ENCODE measurements at regions not wholly inside any gene's neighbourhood (a gene's known extent, or its start where the extent isn't known, plus 50 kb on each side); places are given as distances from the start of the nearest gene placed in this dataset.

GRCh38 chr3:110226645-110227044, 845.0 kb upstream of the NECTIN3 start:
- DNase-seq (ENCODE audit: low spot score), result no peak

- no peak for DNase-seq (ENCODE audit: low spot score)
Observed at GRCh38 chr3:110227991-110228390, 843.6 kb upstream of the NECTIN3 start.

GRCh38 chr3:110234831-110235230, 836.8 kb upstream of the NECTIN3 start:
- DNase-seq (ENCODE audit: low spot score), result no peak

GRCh38 chr3:110236976-110237610, 834.5 kb upstream of the NECTIN3 start:
- DNase-seq (ENCODE audit: low spot score), result no peak

- DNase-seq (ENCODE audit: low spot score), result no peak
Observed at GRCh38 chr3:110243081-110243480, 828.5 kb upstream of the NECTIN3 start.

GRCh38 chr3:110246796-110247376, 824.7 kb upstream of the NECTIN3 start:
- no peak for DNase-seq (ENCODE audit: low spot score)

- no peak for DNase-seq (ENCODE audit: low spot score)
Observed at GRCh38 chr3:110248666-110249065, 823.0 kb upstream of the NECTIN3 start.

- no peak for DNase-seq (ENCODE audit: low spot score)
Observed at GRCh38 chr3:110253794-110254193, 817.8 kb upstream of the NECTIN3 start.

- no peak for DNase-seq (ENCODE audit: low spot score)
Observed at GRCh38 chr3:110254591-110254990, 817.0 kb upstream of the NECTIN3 start.

- DNase-seq (ENCODE audit: low spot score), result no peak
Observed at GRCh38 chr3:110261141-110261540, 810.5 kb upstream of the NECTIN3 start.

- DNase-seq (ENCODE audit: low spot score), result no peak
Observed at GRCh38 chr3:110262896-110263295, 808.7 kb upstream of the NECTIN3 start.

GRCh38 chr3:110265302-110265701, 806.3 kb upstream of the NECTIN3 start:
- no peak for DNase-seq (ENCODE audit: low spot score)

- no peak for DNase-seq (ENCODE audit: low spot score)
Observed at GRCh38 chr3:110267304-110267845, 804.2 kb upstream of the NECTIN3 start.

- no peak for DNase-seq (ENCODE audit: low spot score)
Observed at GRCh38 chr3:110272525-110272924, 799.1 kb upstream of the NECTIN3 start.

GRCh38 chr3:110291886-110292501, 779.6 kb upstream of the NECTIN3 start:
- DNase-seq (ENCODE audit: low spot score), result no peak

- DNase-seq (ENCODE audit: low spot score), result no peak
Observed at GRCh38 chr3:110293660-110294059, 778.0 kb upstream of the NECTIN3 start.

- no peak for DNase-seq (ENCODE audit: low spot score)
Observed at GRCh38 chr3:110296885-110297284, 774.7 kb upstream of the NECTIN3 start.

GRCh38 chr3:110301781-110302180, 769.8 kb upstream of the NECTIN3 start:
- no peak for DNase-seq (ENCODE audit: low spot score)

GRCh38 chr3:110307065-110307809, 764.4 kb upstream of the NECTIN3 start:
- DNase-seq (ENCODE audit: low spot score), result no peak

- DNase-seq (ENCODE audit: low spot score), result no peak
Observed at GRCh38 chr3:110311541-110311940, 760.1 kb upstream of the NECTIN3 start.

GRCh38 chr3:110314512-110315114, 757.0 kb upstream of the NECTIN3 start:
- peak; percentile 67 for DNase-seq (ENCODE audit: low spot score)

GRCh38 chr3:110318108-110318507, 753.5 kb upstream of the NECTIN3 start:
- DNase-seq (ENCODE audit: low spot score), result no peak
